ENCODE measurements at regions not wholly inside any gene's neighbourhood (a gene's known extent, or its start where the extent isn't known, plus 50 kb on each side); places are given as distances from the start of the nearest gene placed in this dataset.

GRCh38 chr18:54089749-54090459 is 134.6 kb downstream of the MBD2 start:
- H2BK120ac ChIP-seq (ENCODE audit: low read depth, low read length) = no peak overlapping the region
- H2AK9ac ChIP-seq (replicated peaks; ENCODE audit: low read depth, low read length, poor library complexity) = no peak overlapping the region
- H3K23ac ChIP-seq (ENCODE audit: low read depth, low read length) = no peak overlapping the region
- H4K8ac ChIP-seq (ENCODE audit: low read depth in 2 of 2, low read length in 2 of 2) = no peak overlapping the region
- H3K4ac ChIP-seq (ENCODE audit: low read depth, low read length) = no peak overlapping the region
- no peak overlapping the region for H2AFZ ChIP-seq (replicated peaks; ENCODE audit: low read length, poor library complexity)
- H4K91ac ChIP-seq (ENCODE audit: insufficient read depth, low read depth, low read length) = no peak overlapping the region
- H4K20me1 ChIP-seq (ENCODE audit: insufficient read depth, low read length) = no peaks in the 10 kb centered on the region
- no peak overlapping the region for H2BK20ac ChIP-seq (ENCODE audit: low read depth, low read length)
- intact Hi-C loops (cut with micrococcal nuclease) (no loop called here), in situ Hi-C loops (cut with MboI; ENCODE audit: low sequenced_read_pairs) (no loop called here), dilution Hi-C loops (cut with HindIII; ENCODE audit: low sequenced_read_pairs, unreplicated experiment) (no loop called here)
- no peak overlapping the region for H2AK5ac ChIP-seq (ENCODE audit: low read depth, low read length)
- no peak overlapping the region for H3K4me2 ChIP-seq (ENCODE audit: low read depth, low read length)
- CTCF ChIA-PET = interaction anchor here (0.8 kb wide), 1 partner anchor 30 kb away, joined by 5 read pairs; no protein-coding TSS in a partner anchor
- DNase-seq (no peak), ATAC-seq (ENCODE audit: low read depth) (no peak)
- H3K9ac ChIP-seq (ENCODE audit: low read depth, low read length) = no peak overlapping the region
- no peak overlapping the region for H4K5ac ChIP-seq (ENCODE audit: low read depth, low read length)
- TF ChIP-seq BHLHE40 (IDR thresholded peaks at IDR 0.05; ENCODE audit: low read depth, low read length) = no peak
- no peak for TF ChIP-seq MXI1 (IDR thresholded peaks at IDR 0.05; ENCODE audit: borderline replicate concordance, low read depth, low read length)
- TF ChIP-seq RAD21 (IDR thresholded peaks at IDR 0.05; ENCODE audit: low read length) = no peak
- TF ChIP-seq FOS (IDR thresholded peaks at IDR 0.05; ENCODE audit: low read depth, low read length) = no peak
- TF ChIP-seq NFE2L2 (IDR thresholded peaks at IDR 0.05; ENCODE audit: low read depth, low read length) = no peak
- no peak for TF ChIP-seq CHD1 (IDR thresholded peaks at IDR 0.05; ENCODE audit: low read depth, low read length)
- no peak for TF ChIP-seq ELK1 (IDR thresholded peaks at IDR 0.05; ENCODE audit: borderline replicate concordance, low read depth, low read length)
- no peaks in the 10 kb centered on the region for H3K27me3 ChIP-seq (ENCODE audit: control insufficient read depth, insufficient read depth, low read length)
- no TSS peak for BruUV-seq (replicated peaks)
- H3K18ac ChIP-seq (ENCODE audit: low read depth, low read length) = no peak overlapping the region
- no peak overlapping the region for H2BK5ac ChIP-seq (ENCODE audit: low read depth, low read length, poor library complexity, severe bottlenecking)
- H3K4me3 ChIP-seq (ENCODE audit: insufficient read depth, low read depth, low read length) = no peak overlapping the region
- H3K79me1 ChIP-seq (ENCODE audit: low read depth in 1 of 2, low read length in 2 of 2) = no peaks in the 10 kb centered on the region
- H3K9me3 ChIP-seq (ENCODE audit: control insufficient read depth, insufficient read depth, low read length) = no peaks in the 10 kb centered on the region
- no peaks in the 10 kb centered on the region for H3K4me1 ChIP-seq (ENCODE audit: control insufficient read depth, insufficient read depth, low read length)
- H2BK15ac ChIP-seq (ENCODE audit: low read depth, low read length) = no peak overlapping the region
- no peak overlapping the region for H3K27ac ChIP-seq (ENCODE audit: insufficient read depth, low read length)
- WGBS, 2 experiments (ENCODE audit: extremely low coverage in 2 of 2, insufficient read length in 1 of 2) = 50% methylated on average over 1 of the region's 2 CpGs; no CpG with 5 or more reads in 1 of the 2 experiments
- no peaks in the 10 kb centered on the region for H3K9me1 ChIP-seq (ENCODE audit: insufficient read depth, low read length)
- no peaks in the 10 kb centered on the region for H3K36me3 ChIP-seq (ENCODE audit: control insufficient read depth, insufficient read depth, low read length)
- H3K14ac ChIP-seq (replicated peaks; ENCODE audit: low read depth, low read length) = no peak overlapping the region
- no peak overlapping the region for H3K56ac ChIP-seq (ENCODE audit: extremely low read depth, insufficient read depth, low read length)
- POLR2A ChIA-PET (ENCODE audit: unreplicated experiment) = no interaction called here

Measured in IMR-90 (cell line).